Thyroid gland (tissue), 4 donors: ENCODE measurements at regions not wholly inside any gene's neighbourhood (a gene's known extent, or its start where the extent isn't known, plus 50 kb on each side); places are given as distances from the start of the nearest gene placed in this dataset.
A peak's percentile ranks its signal among the peaks of the same experiment; 100 is the strongest.

ENCODE experiments used
- DNase-seq, 2 donors: peaks; one replicate each; pipeline ENCODE4 v3.0.0-alpha.2; 2019
- H3K27ac ChIP-seq, 3 donors: fragments of 200-600 bp; sonication (generic); 1 replicate in 2 of 3; 2 replicates in 1 of 3; pipeline ENCODE4 v1.5.1; 2016 to 2019; ENCODE audit warnings: mild to moderate bottlenecking in 1 of 3, moderate library complexity in 1 of 3
- H3K27me3 ChIP-seq: fragments of 200-600 bp; sonication (generic); one replicate; pipeline ENCODE4 v1.5.1; 2019
- H3K36me3 ChIP-seq, 2 donors: fragments of 200-600 bp; sonication (generic); one replicate each; pipeline ENCODE4 v1.5.1; 2016 to 2019
- H3K4me1 ChIP-seq, 2 donors: fragments of 200-600 bp; sonication (generic); one replicate each; pipeline ENCODE4 v1.5.1; 2017 to 2019
- H3K4me3 ChIP-seq, 3 donors: fragments of 200-600 bp; sonication (generic); replicated peaks in 1 of 3; 1 replicate in 2 of 3; 2 replicates in 1 of 3; pipeline ENCODE4 v1.5.1; 2016; ENCODE audit warnings: mild to moderate bottlenecking in 1 of 3
- H3K9me3 ChIP-seq: fragments of 200-600 bp; sonication (generic); one replicate; pipeline ENCODE4 v1.5.1; 2017
- CTCF ChIP-seq, 6 experiments: fragments of 200-600 bp in 3 of 6; fragments of 450-650 bp in 3 of 6; sonication (generic) in 3 of 6; IDR thresholded peaks; one replicate each; pipeline ENCODE4 v1.5.1; 2016 to 2019; ENCODE audit warnings: antibody characterized with exemption in 6 of 6, mild to moderate bottlenecking in 2 of 6, inconsistent platforms in 1 of 6, moderate library complexity in 1 of 6
- POLR2A ChIP-seq, 2 donors: fragments of 450-650 bp; IDR thresholded peaks; one replicate each; pipeline ENCODE4 v1.6.1; 2017; ENCODE audit warnings: antibody characterized with exemption in 2 of 2, mild to moderate bottlenecking in 2 of 2, moderate library complexity in 1 of 2
- WGBS, 2 donors: methylation state at CpG; one replicate each; pipeline ENCODE4 v1.1.5; 2017; 5-methylcytosine and 5-hydroxymethylcytosine counted together
- intact Hi-C: fragments of 100-400 bp; cut with DNase I; formaldehyde crosslinking; loops from one replicate; pipeline ENCODE4 v1.15.1; 2023

- H3K4me3 ChIP-seq, result no peak overlapping the region
- no peaks in the 10 kb centered on the region for H3K27me3 ChIP-seq
- TF ChIP-seq CTCF (IDR thresholded peaks at IDR 0.05), result no peak
- TF ChIP-seq POLR2A (IDR thresholded peaks at IDR 0.05), result no peak
- no peaks in the 10 kb centered on the region for H3K36me3 ChIP-seq
- no peaks in the 10 kb centered on the region for H3K9me3 ChIP-seq
- WGBS, 2 donors, result 90 to 96% methylated on average over 3 of the region's 3 CpGs
- no peak for DNase-seq
- intact Hi-C loops, result no loop called here
- no peaks in the 10 kb centered on the region for H3K4me1 ChIP-seq
- H3K27ac ChIP-seq, result no peak overlapping the region
Measured at GRCh38 chr18:47717257-47717656, 213.2 kb downstream of the SMAD2 start.

- DNase-seq, result no peak
- no peak overlapping the region for H3K4me3 ChIP-seq
- H3K27me3 ChIP-seq, result no peaks in the 10 kb centered on the region
- H3K9me3 ChIP-seq, result no peaks in the 10 kb centered on the region
- no peaks in the 10 kb centered on the region for H3K4me1 ChIP-seq
- TF ChIP-seq POLR2A (IDR thresholded peaks at IDR 0.05), result no peak
- no peak for TF ChIP-seq CTCF (IDR thresholded peaks at IDR 0.05)
- intact Hi-C loops, result no loop called here
- 74 to 81% methylated on average over 6 of the region's 6 CpGs for WGBS, 2 donors
- H3K36me3 ChIP-seq, result no peaks in the 10 kb centered on the region
- H3K27ac ChIP-seq, result no peak overlapping the region
Measured at GRCh38 chr18:47716632-47717185, 213.8 kb downstream of the SMAD2 start.

- H3K27ac ChIP-seq, result no peak overlapping the region
- DNase-seq, result no peak
- WGBS, 2 donors, result 84 to 87% methylated on average over 2 of the region's 2 CpGs
- TF ChIP-seq POLR2A (IDR thresholded peaks at IDR 0.05), result no peak
- H3K4me3 ChIP-seq, result no peak overlapping the region
- intact Hi-C loops, result no loop called here
- H3K36me3 ChIP-seq, result no peaks in the 10 kb centered on the region
- no peaks in the 10 kb centered on the region for H3K27me3 ChIP-seq
- no peaks in the 10 kb centered on the region for H3K9me3 ChIP-seq
- H3K4me1 ChIP-seq, result no peaks in the 10 kb centered on the region
Measured at GRCh38 chr18:47710451-47710850, 220.0 kb downstream of the SMAD2 start.

GRCh38 chr18:47709556-47709955, 220.9 kb downstream of the SMAD2 start:
- 26 to 55% methylated on average over 4 of the region's 4 CpGs for WGBS, 2 donors
- H3K9me3 ChIP-seq, result no peaks in the 10 kb centered on the region
- H3K27ac ChIP-seq, result no peak overlapping the region
- H3K27me3 ChIP-seq, result no peaks in the 10 kb centered on the region
- TF ChIP-seq POLR2A (IDR thresholded peaks at IDR 0.05), result no peak
- no peak for TF ChIP-seq CTCF (IDR thresholded peaks at IDR 0.05)
- no peaks in the 10 kb centered on the region for H3K4me1 ChIP-seq
- H3K36me3 ChIP-seq, result no peaks in the 10 kb centered on the region
- intact Hi-C loops, result no loop called here
- no peak overlapping the region for H3K4me3 ChIP-seq
- peak in 1 of 2 donors; percentile 3 for DNase-seq

GRCh38 chr18:47708206-47708605, 222.3 kb downstream of the SMAD2 start:
- Histone ChIP-seq H3K27me3 (no peaks in the 10 kb centered on the region), H3K36me3 (no peaks in the 10 kb centered on the region), H3K4me3 (no peak overlapping the region), H3K9me3 (no peaks in the 10 kb centered on the region), H3K27ac (no peak overlapping the region), H3K4me1 (no peaks in the 10 kb centered on the region)
- intact Hi-C loops, result no loop called here
- WGBS, 2 donors, result 79% methylated on average over 3 of the region's 3 CpGs
- no peak for TF ChIP-seq POLR2A (IDR thresholded peaks at IDR 0.05)
- no peak for TF ChIP-seq CTCF (IDR thresholded peaks at IDR 0.05)
- no peak for DNase-seq

GRCh38 chr18:47701134-47701533, 229.3 kb downstream of the SMAD2 start:
- intact Hi-C loops, result no loop called here
- H3K36me3 ChIP-seq, result no peaks in the 10 kb centered on the region
- no peak overlapping the region for H3K27ac ChIP-seq
- no peak overlapping the region for H3K4me3 ChIP-seq
- WGBS, 2 donors, result 84% methylated on average over 6 of the region's 6 CpGs
- no peak for DNase-seq
- no peaks in the 10 kb centered on the region for H3K4me1 ChIP-seq
- no peaks in the 10 kb centered on the region for H3K27me3 ChIP-seq
- TF ChIP-seq POLR2A (IDR thresholded peaks at IDR 0.05) (no peak), CTCF (IDR thresholded peaks at IDR 0.05) (no peak)
- H3K9me3 ChIP-seq, result no peaks in the 10 kb centered on the region
